ENCODE measurements at regions not wholly inside any gene's neighbourhood (a gene's known extent, or its start where the extent isn't known, plus 50 kb on each side); places are given as distances from the start of the nearest gene placed in this dataset.
"Not testable (repeated sequence)": the region's sequence is repeated elsewhere in the genome, so short reads cannot be mapped to it uniquely, and the experiment has no call there.

GRCh38 chr6:144782634-144783033 lies 497.5 kb downstream of the UTRN start:
- H3K36me3 ChIP-seq, result peaks cover 13% of the 10 kb centered on the region
- no peak overlapping the region for H3K27ac ChIP-seq
- 95% methylated on average over 6 of the region's 6 CpGs for WGBS
- DNase-seq (ENCODE audit: low spot score in 2 of 2), result no peak
- no peaks in the 10 kb centered on the region for H3K9me3 ChIP-seq
- TF ChIP-seq POLR2A (IDR thresholded peaks at IDR 0.05) (no peak), CTCF (IDR thresholded peaks at IDR 0.05) (no peak), EP300 (IDR thresholded peaks at IDR 0.05) (no peak), POLR2AphosphoS5 (IDR thresholded peaks at IDR 0.05) (no peak)
- no peaks in the 10 kb centered on the region for H3K27me3 ChIP-seq
- no peaks in the 10 kb centered on the region for H3K4me1 ChIP-seq
- H3K4me3 ChIP-seq, result no peak overlapping the region

GRCh38 chr6:144785056-144785455 lies 499.9 kb downstream of the UTRN start:
- Histone ChIP-seq H3K4me1 (no peaks in the 10 kb centered on the region), H3K36me3 (peaks cover 13% of the 10 kb centered on the region), H3K27ac (no peak overlapping the region), H3K4me3 (no peak overlapping the region), H3K27me3 (no peaks in the 10 kb centered on the region), H3K9me3 (no peaks in the 10 kb centered on the region)
- no peak for DNase-seq (ENCODE audit: low spot score in 2 of 2)
- WGBS, result 92% methylated on average over 3 of the region's 3 CpGs
- no peak for TF ChIP-seq POLR2A (IDR thresholded peaks at IDR 0.05)
- no peak for TF ChIP-seq POLR2AphosphoS5 (IDR thresholded peaks at IDR 0.05)
- no peak for TF ChIP-seq CTCF (IDR thresholded peaks at IDR 0.05)
- TF ChIP-seq EP300 (IDR thresholded peaks at IDR 0.05), result no peak

- no peak for TF ChIP-seq POLR2A (IDR thresholded peaks at IDR 0.05)
- no peak for TF ChIP-seq CTCF (IDR thresholded peaks at IDR 0.05)
- TF ChIP-seq EP300 (IDR thresholded peaks at IDR 0.05), result no peak
- TF ChIP-seq POLR2AphosphoS5 (IDR thresholded peaks at IDR 0.05), result no peak
- no peak for DNase-seq (ENCODE audit: low spot score in 2 of 2)
- H3K36me3 ChIP-seq, result peaks cover 16% of the 10 kb centered on the region
- no peak overlapping the region for H3K27ac ChIP-seq
- no peaks in the 10 kb centered on the region for H3K27me3 ChIP-seq
- 91% methylated on average over 2 of the region's 2 CpGs for whole genome bisulfite sequencing
- H3K4me1 ChIP-seq, result no peaks in the 10 kb centered on the region
- H3K9me3 ChIP-seq, result no peaks in the 10 kb centered on the region
- no peak overlapping the region for H3K4me3 ChIP-seq
These were observed 501.7 kb downstream of the UTRN start for GRCh38 chr6:144786825-144787224.

- Histone ChIP-seq H3K27ac (no peak overlapping the region), H3K27me3 (no peaks in the 10 kb centered on the region), H3K36me3 (peaks cover 48% of the 10 kb centered on the region), H3K4me3 (no peak overlapping the region), H3K4me1 (no peaks in the 10 kb centered on the region), H3K9me3 (no peaks in the 10 kb centered on the region)
- WGBS, result 65% methylated on average over 4 of the region's 4 CpGs
- TF ChIP-seq EP300 (IDR thresholded peaks at IDR 0.05) (no peak), POLR2AphosphoS5 (IDR thresholded peaks at IDR 0.05) (no peak), CTCF (IDR thresholded peaks at IDR 0.05) (no peak), POLR2A (IDR thresholded peaks at IDR 0.05) (no peak)
- DNase-seq (ENCODE audit: low spot score in 2 of 2), result no peak
These were observed 508.6 kb downstream of the UTRN start for GRCh38 chr6:144793744-144794143.

- peaks cover 50% of the 10 kb centered on the region for H3K36me3 ChIP-seq
- not testable (repeated sequence) for H3K4me3 ChIP-seq; H3K9me3 ChIP-seq; H3K4me1 ChIP-seq; H3K27me3 ChIP-seq; DNase-seq (ENCODE audit: low spot score in 2 of 2); H3K27ac ChIP-seq
- WGBS, result 100% methylated on average over 2 of the region's 2 CpGs
These were observed 509.9 kb downstream of the UTRN start for GRCh38 chr6:144795022-144795421.

- Histone ChIP-seq H3K9me3 (no peaks in the 10 kb centered on the region), H3K4me3 (no peak overlapping the region), H3K27ac (no peak overlapping the region), H3K27me3 (no peaks in the 10 kb centered on the region), H3K36me3 (peaks cover 49% of the 10 kb centered on the region), H3K4me1 (no peaks in the 10 kb centered on the region)
- 98% methylated on average over 2 of the region's 2 CpGs for WGBS
- no peak for TF ChIP-seq POLR2AphosphoS5 (IDR thresholded peaks at IDR 0.05)
- TF ChIP-seq CTCF (IDR thresholded peaks at IDR 0.05), result no peak
- no peak for TF ChIP-seq EP300 (IDR thresholded peaks at IDR 0.05)
- TF ChIP-seq POLR2A (IDR thresholded peaks at IDR 0.05), result no peak
- DNase-seq (ENCODE audit: low spot score in 2 of 2), result no peak
These were observed 510.9 kb downstream of the UTRN start for GRCh38 chr6:144796070-144796469.

Measured in suprapubic skin (tissue), 4 donors.